ENCODE measurements at regions not wholly inside any gene's neighbourhood (a gene's known extent, or its start where the extent isn't known, plus 50 kb on each side); places are given as distances from the start of the nearest gene placed in this dataset.
"Not testable (repeated sequence)": the region's sequence is repeated elsewhere in the genome, so short reads cannot be mapped to it uniquely, and the experiment has no call there.

DNA sequence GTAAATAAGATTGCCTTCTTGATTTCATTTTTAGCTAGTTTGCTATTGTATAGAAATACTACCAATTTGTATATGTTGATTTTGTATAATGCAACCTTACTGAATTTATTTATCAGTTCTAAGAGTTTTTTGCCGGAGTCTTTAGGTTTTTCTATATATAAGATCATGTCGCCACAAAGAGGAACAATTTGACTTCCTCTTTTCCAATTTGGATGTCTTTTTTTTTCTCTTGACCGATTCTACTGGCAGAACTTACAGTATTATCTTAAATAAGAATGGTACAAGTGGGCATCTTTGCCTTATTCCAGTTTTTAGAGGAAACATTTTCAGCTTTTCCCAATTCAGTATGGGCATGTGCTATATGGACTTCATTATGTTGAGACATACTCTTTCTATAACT lies 624.7 kb upstream of the ACO1 start:
- no peak overlapping the region for H3K4me2 ChIP-seq (ENCODE audit: insufficient read depth, low read length)
- no peak overlapping the region for H3K4me3 ChIP-seq (replicated peaks in 1 of 3; ENCODE audit: insufficient read depth in 1 of 3, low read depth in 1 of 3, low read length in 3 of 3)
- H3K9ac ChIP-seq (replicated peaks; ENCODE audit: extremely low read depth, insufficient read depth, low read length) = no peak overlapping the region
- TF ChIP-seq, protein P1, sequence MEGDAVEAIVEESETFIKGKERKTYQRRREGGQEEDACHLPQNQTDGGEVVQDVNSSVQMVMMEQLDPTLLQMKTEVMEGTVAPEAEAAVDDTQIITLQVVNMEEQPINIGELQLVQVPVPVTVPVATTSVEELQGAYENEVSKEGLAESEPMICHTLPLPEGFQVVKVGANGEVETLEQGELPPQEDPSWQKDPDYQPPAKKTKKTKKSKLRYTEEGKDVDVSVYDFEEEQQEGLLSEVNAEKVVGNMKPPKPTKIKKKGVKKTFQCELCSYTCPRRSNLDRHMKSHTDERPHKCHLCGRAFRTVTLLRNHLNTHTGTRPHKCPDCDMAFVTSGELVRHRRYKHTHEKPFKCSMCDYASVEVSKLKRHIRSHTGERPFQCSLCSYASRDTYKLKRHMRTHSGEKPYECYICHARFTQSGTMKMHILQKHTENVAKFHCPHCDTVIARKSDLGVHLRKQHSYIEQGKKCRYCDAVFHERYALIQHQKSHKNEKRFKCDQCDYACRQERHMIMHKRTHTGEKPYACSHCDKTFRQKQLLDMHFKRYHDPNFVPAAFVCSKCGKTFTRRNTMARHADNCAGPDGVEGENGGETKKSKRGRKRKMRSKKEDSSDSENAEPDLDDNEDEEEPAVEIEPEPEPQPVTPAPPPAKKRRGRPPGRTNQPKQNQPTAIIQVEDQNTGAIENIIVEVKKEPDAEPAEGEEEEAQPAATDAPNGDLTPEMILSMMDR (IDR thresholded peaks at IDR 0.05; ENCODE audit: extremely low read depth in 1 of 2, insufficient read depth in 1 of 2, low read depth in 1 of 2, low read length in 2 of 2) = no peak
- TF ChIP-seq, protein P2, sequence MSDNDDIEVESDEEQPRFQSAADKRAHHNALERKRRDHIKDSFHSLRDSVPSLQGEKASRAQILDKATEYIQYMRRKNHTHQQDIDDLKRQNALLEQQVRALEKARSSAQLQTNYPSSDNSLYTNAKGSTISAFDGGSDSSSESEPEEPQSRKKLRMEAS (IDR thresholded peaks at IDR 0.05; ENCODE audit: insufficient read depth, insufficient read length) = no peak
- no peak for TF ChIP-seq MYC (IDR thresholded peaks at IDR 0.05; ENCODE audit: low read depth, low read length)
- no peak for TF ChIP-seq JUN (IDR thresholded peaks at IDR 0.05; ENCODE audit: borderline replicate concordance, insufficient read depth, insufficient read length, low read depth)
- H3K4me1 ChIP-seq (ENCODE audit: control insufficient read depth, extremely low read depth, insufficient read depth, low read length) = no peaks in the 10 kb centered on the region
- no peaks in the 10 kb centered on the region for H3K79me2 ChIP-seq (ENCODE audit: control insufficient read depth, insufficient read depth, low read length)
- no peaks in the 10 kb centered on the region for H3K36me3 ChIP-seq (ENCODE audit: control insufficient read depth in 2 of 2, extremely low read depth in 1 of 2, insufficient read depth in 2 of 2, low read length in 2 of 2)
- DNase-seq (ENCODE audit: low read depth, low spot score) (no peak), FAIRE-seq (no peak)
- H3K27ac ChIP-seq (ENCODE audit: insufficient read depth, low read depth, low read length) = no peak overlapping the region
- dilution Hi-C loops (cut with MboI; ENCODE audit: extremely low pct_ligation_motif_present, low sequenced_read_pairs) = no loop called here
- BruUV-seq (replicated peaks) = no TSS peak
- H2AFZ ChIP-seq (ENCODE audit: low read depth, low read length) = no peak overlapping the region
- H3K27me3 ChIP-seq (ENCODE audit: control insufficient read depth in 2 of 2, insufficient read depth in 2 of 2, low read length in 2 of 2) = no peaks in the 10 kb centered on the region
- POLR2A ChIA-PET = no interaction called here
- H3K9me3 ChIP-seq (replicated peaks; ENCODE audit: control insufficient read depth, insufficient read depth, low read length) = no peaks in the 10 kb centered on the region
- intact Hi-C loops (cut with micrococcal nuclease) = no loop called here
- no peaks in the 10 kb centered on the region for H3K9me1 ChIP-seq (replicated peaks; ENCODE audit: control insufficient read depth, extremely low read depth, insufficient read depth, low read length)
- CTCF ChIA-PET = no interaction called here
- H4K20me1 ChIP-seq (replicated peaks; ENCODE audit: control insufficient read depth, extremely low read depth, insufficient read depth, low read length) = no peaks in the 10 kb centered on the region

DNA sequence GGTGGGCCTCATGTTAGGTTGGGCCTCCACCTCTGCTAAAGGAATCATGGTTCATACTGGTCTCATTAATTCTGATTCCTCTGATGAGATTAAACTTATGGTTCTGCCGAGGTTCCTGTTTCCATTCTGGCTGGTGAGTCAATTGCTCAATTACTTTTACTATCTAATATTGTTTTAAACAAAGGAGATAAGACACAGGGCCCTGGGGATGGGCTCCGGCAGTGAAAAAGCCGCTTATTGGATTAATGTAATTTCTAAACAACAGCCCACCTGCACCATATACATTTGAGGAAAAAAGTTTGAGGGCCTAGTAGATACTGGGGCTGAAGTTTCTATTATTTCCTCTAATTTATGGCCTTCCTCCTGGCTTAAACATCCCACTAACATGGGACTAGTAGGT lies 610.4 kb upstream of the ACO1 start:
- BruUV-seq (replicated peaks); dilution Hi-C loops (cut with MboI; ENCODE audit: extremely low pct_ligation_motif_present, low sequenced_read_pairs); FAIRE-seq; H3K9me1 ChIP-seq (replicated peaks; ENCODE audit: control insufficient read depth, extremely low read depth, insufficient read depth, low read length); H3K4me3 ChIP-seq (replicated peaks in 1 of 3; ENCODE audit: insufficient read depth in 1 of 3, low read depth in 1 of 3, low read length in 3 of 3); H3K27ac ChIP-seq (ENCODE audit: insufficient read depth, low read depth, low read length); H3K79me2 ChIP-seq (ENCODE audit: control insufficient read depth, insufficient read depth, low read length); H3K27me3 ChIP-seq (ENCODE audit: control insufficient read depth in 2 of 2, insufficient read depth in 2 of 2, low read length in 2 of 2); H3K9ac ChIP-seq (replicated peaks; ENCODE audit: extremely low read depth, insufficient read depth, low read length); CTCF ChIA-PET; H2AFZ ChIP-seq (ENCODE audit: low read depth, low read length); H3K4me1 ChIP-seq (ENCODE audit: control insufficient read depth, extremely low read depth, insufficient read depth, low read length); intact Hi-C loops (cut with micrococcal nuclease); H3K36me3 ChIP-seq (ENCODE audit: control insufficient read depth in 2 of 2, extremely low read depth in 1 of 2, insufficient read depth in 2 of 2, low read length in 2 of 2); H3K9me3 ChIP-seq (replicated peaks; ENCODE audit: control insufficient read depth, insufficient read depth, low read length); DNase-seq (ENCODE audit: low read depth, low spot score); POLR2A ChIA-PET; H4K20me1 ChIP-seq (replicated peaks; ENCODE audit: control insufficient read depth, extremely low read depth, insufficient read depth, low read length); H3K4me2 ChIP-seq (ENCODE audit: insufficient read depth, low read length): not testable (repeated sequence)
